Lower leg skin (tissue), 4 donors: ENCODE measurements at regions not wholly inside any gene's neighbourhood (a gene's known extent, or its start where the extent isn't known, plus 50 kb on each side); places are given as distances from the start of the nearest gene placed in this dataset.
A peak's percentile ranks its signal among the peaks of the same experiment; 100 is the strongest.

Source experiments
- DNase-seq, 2 donors: peaks; one replicate each; pipeline ENCODE4 v3.0.0-alpha.2; 2019; ENCODE audit warnings: low spot score in 2 of 2
- H3K4me3 ChIP-seq: fragments of 200-600 bp; sonication (generic); 2 replicates; pipeline ENCODE4 v1.5.1; 2017; ENCODE audit warnings: mild to moderate bottlenecking, low read depth; ENCODE audit not compliant: poor library complexity, severe bottlenecking
- POLR2A ChIP-seq, 2 donors: fragments of 450-650 bp; IDR thresholded peaks; one replicate each; pipeline ENCODE4 v1.6.1; 2016 to 2017; ENCODE audit warnings: antibody characterized with exemption in 2 of 2, mild to moderate bottlenecking in 1 of 2, moderate library complexity in 1 of 2
- WGBS, 2 donors: methylation state at CpG; one replicate each; pipeline ENCODE4 v1.1.5; 2018; 5-methylcytosine and 5-hydroxymethylcytosine counted together
- intact Hi-C: fragments of 100-400 bp; cut with DNase I; formaldehyde crosslinking; loops from one replicate; pipeline ENCODE4 v1.15.0; 2023; ENCODE audit warnings: low total_unique reads
- TF ChIP-seq, protein P1 (sequence below), 3 donors: fragments of 450-650 bp; IDR thresholded peaks; one replicate each; pipeline ENCODE4 v1.5.1; 2016; ENCODE audit warnings: antibody characterized with exemption in 3 of 3, mild to moderate bottlenecking in 3 of 3, moderate library complexity in 2 of 3

DNA sequence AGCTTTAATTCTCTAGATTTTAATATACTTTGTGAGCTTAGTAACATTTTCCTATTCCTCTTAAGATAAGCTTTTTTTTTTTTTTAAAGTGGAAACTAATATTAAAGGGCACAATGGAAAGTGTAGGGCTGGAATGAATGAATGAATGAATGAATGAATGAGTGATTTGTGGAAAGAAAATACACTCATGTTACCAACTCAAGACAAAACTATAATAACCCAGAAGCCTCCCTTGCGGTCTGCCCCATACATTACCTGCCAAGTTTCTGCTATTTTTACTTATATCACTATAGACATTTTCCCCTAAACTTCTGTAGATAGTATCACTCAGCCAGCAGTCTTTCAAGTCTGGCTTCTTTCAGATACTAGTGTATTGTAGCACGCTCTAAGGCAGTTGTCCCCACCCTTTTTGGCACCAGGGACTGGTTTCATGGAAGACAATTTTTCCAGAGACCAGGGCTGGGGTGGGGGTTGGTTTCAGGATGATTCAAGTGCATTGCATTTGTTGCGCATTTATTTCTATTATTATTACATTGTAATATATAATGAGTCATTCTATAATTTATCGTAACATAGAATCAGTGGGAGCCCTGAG is 932.2 kb downstream of the TBC1D22A start:
- H3K4me3 ChIP-seq, result no peak overlapping the region
- intact Hi-C loops, result no loop called here
- peak in 1 of 2 donors; percentile 34 for DNase-seq
- 54 to 55% methylated on average over 4 of the region's 4 CpGs for WGBS, 2 donors
- TF ChIP-seq, protein P1, sequence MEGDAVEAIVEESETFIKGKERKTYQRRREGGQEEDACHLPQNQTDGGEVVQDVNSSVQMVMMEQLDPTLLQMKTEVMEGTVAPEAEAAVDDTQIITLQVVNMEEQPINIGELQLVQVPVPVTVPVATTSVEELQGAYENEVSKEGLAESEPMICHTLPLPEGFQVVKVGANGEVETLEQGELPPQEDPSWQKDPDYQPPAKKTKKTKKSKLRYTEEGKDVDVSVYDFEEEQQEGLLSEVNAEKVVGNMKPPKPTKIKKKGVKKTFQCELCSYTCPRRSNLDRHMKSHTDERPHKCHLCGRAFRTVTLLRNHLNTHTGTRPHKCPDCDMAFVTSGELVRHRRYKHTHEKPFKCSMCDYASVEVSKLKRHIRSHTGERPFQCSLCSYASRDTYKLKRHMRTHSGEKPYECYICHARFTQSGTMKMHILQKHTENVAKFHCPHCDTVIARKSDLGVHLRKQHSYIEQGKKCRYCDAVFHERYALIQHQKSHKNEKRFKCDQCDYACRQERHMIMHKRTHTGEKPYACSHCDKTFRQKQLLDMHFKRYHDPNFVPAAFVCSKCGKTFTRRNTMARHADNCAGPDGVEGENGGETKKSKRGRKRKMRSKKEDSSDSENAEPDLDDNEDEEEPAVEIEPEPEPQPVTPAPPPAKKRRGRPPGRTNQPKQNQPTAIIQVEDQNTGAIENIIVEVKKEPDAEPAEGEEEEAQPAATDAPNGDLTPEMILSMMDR (IDR thresholded peaks at IDR 0.05), result no peak
- TF ChIP-seq POLR2A (IDR thresholded peaks at IDR 0.05), result no peak

DNA sequence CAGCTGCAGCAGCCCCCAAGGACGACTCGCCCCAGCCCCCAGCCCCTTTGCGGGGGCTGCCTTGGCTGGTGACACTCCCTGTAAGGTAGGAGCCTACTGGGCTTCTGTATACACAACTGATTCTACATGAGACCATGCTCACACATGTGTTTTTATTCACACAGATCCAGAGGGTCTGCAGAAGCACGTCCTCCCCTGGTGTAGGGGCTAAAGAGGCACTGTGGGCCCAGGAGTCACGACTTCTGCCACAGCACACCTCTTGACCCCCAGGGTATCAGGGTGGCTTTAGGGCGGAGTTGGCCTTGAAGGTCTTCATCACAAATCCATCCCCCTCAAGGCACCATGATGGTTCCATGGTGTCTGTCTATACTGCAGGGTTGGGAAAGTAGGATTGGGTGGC is 931.2 kb downstream of the TBC1D22A start:
- TF ChIP-seq, protein P1 (IDR thresholded peaks at IDR 0.05), result no peak
- TF ChIP-seq POLR2A (IDR thresholded peaks at IDR 0.05), result no peak
- H3K4me3 ChIP-seq, result no peak overlapping the region
- 81 to 86% methylated on average over 6 of the region's 6 CpGs for WGBS, 2 donors
- peak in 1 of 2 donors; percentile 67 for DNase-seq
- intact Hi-C loops, result no loop called here

DNA sequence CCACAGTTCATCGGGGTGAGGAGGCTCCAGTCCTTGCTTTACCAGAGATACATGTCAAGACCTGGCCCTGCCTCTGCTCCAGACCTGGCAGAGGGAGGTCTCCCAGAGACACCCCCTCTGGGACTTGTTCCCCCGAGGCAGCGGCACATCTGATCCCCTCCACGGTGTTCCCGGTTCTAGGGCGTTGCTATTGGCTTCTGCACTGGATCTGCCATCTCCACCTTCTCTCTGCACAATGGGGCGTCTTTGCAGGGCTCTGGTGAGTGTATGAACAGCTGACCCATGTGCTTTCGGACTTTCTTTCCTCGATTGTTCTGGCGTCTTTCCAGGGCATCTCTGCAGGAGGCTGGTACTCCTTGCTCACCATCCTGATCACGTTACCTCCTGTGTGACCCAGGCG is 930.4 kb downstream of the TBC1D22A start:
- intact Hi-C loops, result no loop called here
- peak in 1 of 2 donors; percentile 64 for DNase-seq

DNA sequence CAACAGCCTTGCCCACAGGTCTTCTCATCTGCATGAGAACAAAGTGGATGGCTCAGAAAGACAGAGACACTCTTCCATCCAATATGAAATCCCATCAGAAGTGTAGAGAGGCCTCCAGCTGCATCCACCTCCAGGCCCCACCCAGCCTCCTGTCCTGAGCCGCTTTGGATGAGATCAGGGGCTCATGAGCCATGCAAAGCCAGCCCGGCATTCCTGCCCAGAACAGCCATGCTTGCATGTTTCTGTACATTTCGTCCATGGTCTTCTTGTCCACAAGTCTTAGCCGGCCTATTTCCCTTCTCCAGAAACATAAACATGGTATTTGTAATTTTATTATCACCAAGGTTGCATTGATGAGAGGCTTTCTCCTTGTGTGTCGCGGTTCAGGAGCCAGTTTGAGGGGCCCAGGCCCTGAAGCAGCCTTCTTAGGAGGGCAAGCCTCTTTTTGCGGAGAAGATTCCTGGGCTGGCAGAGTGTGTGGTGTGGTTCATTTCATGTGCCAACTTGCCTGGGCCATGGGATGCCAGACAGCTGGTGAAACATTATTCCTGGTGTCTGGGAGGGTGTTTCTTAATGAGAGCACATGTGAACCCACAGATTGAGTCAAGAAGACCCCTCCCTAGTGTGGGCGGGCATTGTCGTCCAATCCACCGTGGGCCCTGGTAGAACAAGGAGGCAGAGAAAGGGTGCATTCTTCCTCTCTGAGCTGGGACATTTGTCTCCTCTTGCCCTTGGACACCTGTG is 928.9 kb downstream of the TBC1D22A start:
- no peak for TF ChIP-seq POLR2A (IDR thresholded peaks at IDR 0.05)
- TF ChIP-seq, protein P1 (IDR thresholded peaks at IDR 0.05), result no peak
- intact Hi-C loops, result no loop called here
- H3K4me3 ChIP-seq, result no peak overlapping the region
- WGBS, 2 donors, result 64 to 68% methylated on average over 10 of the region's 10 CpGs
- DNase-seq, result peak; percentile 20 to 66

More for the DNA sequence above, 930.4 kb downstream of the TBC1D22A start:
- TF ChIP-seq, protein P1 (IDR thresholded peaks at IDR 0.05), result no peak
- TF ChIP-seq POLR2A (IDR thresholded peaks at IDR 0.05), result no peak
- no peak overlapping the region for H3K4me3 ChIP-seq
- 77 to 78% methylated on average over 12 of the region's 12 CpGs for WGBS, 2 donors

DNA sequence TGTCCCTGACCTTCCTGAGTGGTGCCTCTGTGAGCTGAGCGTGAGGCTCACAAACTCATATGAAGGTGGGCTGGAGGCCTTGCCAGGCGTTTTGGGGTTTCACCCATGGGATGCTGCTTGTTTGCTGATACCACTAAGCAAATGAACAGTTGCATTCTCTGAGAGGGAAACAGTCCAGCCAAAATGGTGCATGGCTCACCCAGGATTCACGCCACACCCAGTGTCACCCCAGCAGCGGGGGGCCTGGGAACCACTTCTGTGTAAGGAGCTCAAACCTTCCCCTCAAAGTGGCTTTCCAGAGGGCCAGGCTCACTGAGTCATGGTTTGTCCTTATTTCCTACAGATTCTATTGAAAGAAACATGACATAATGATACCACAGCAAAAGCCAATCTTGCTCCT is 928.1 kb downstream of the TBC1D22A start:
- TF ChIP-seq POLR2A (IDR thresholded peaks at IDR 0.05), result no peak
- TF ChIP-seq, protein P1 (IDR thresholded peaks at IDR 0.05), result no peak
- H3K4me3 ChIP-seq, result no peak overlapping the region
- 93 to 97% methylated on average over 3 to 4 of the region's 4 CpGs for WGBS, 2 donors
- intact Hi-C loops, result no loop called here
- no peak for DNase-seq
